ENCODE measurements at regions not wholly inside any gene's neighbourhood (a gene's known extent, or its start where the extent isn't known, plus 50 kb on each side); places are given as distances from the start of the nearest gene placed in this dataset.

- ChIA-PET CTCF (ENCODE audit: low intra/inter-chr PET ratio, low total read pairs) (no interaction called here), POLR2A (no interaction called here)
- Histone ChIP-seq H3K4me2 (ENCODE audit: low read depth, low read length) (no peak overlapping the region), H3K4me3 (replicated peaks in 1 of 3; ENCODE audit: insufficient read depth in 1 of 3, low read depth in 2 of 3, low read length in 3 of 3) (no peak overlapping the region), H3K79me2 (ENCODE audit: insufficient read depth, low read length) (no peaks in the 10 kb centered on the region), H2AFZ (ENCODE audit: low read length) (no peak overlapping the region), H3K27ac (ENCODE audit: extremely low read length, insufficient read depth, low read length) (no peak overlapping the region), H3K9ac (ENCODE audit: insufficient read depth, low read depth, low read length) (no peak overlapping the region), H3K4me1 (ENCODE audit: insufficient read depth, low read length) (no peaks in the 10 kb centered on the region), H3K9me3 (ENCODE audit: low read length) (no peaks in the 10 kb centered on the region), H4K20me1 (ENCODE audit: insufficient read depth, low read length) (no peaks in the 10 kb centered on the region), H3K36me3 (replicated peaks in 1 of 2; ENCODE audit: control insufficient read depth in 1 of 2, insufficient read depth in 2 of 2, low read length in 2 of 2) (no peaks in the 10 kb centered on the region), H3K27me3 (ENCODE audit: control insufficient read depth in 1 of 2, insufficient read depth in 2 of 2, low read length in 2 of 2) (no peaks in the 10 kb centered on the region; a peak in 1 of 5 replicates)
- BruUV-seq (replicated peaks), result no TSS peak
- FAIRE-seq (no peak), DNase-seq (ENCODE audit: low spot score) (no peak), ATAC-seq (no peak)
- TF ChIP-seq CEBPB (IDR thresholded peaks at IDR 0.05; ENCODE audit: borderline replicate concordance, low read depth, low read length) (peak; percentile 82; the same call in 1 of the 2 replicates), NAIF1 (CRISPR knock-in tag; IDR thresholded peaks at IDR 0.05; ENCODE audit: borderline replicate concordance) (no peak), SOX6 (IDR thresholded peaks at IDR 0.05) (no peak), SOX6 (CRISPR knock-in tag; IDR thresholded peaks at IDR 0.05) (no peak)
- intact Hi-C loops (cut with micrococcal nuclease; ENCODE audit: unreplicated experiment), result no loop called here
- in situ Hi-C loops (cut with HindIII; ENCODE audit: extremely low pct_ligation_motif_present, low pct_unique_long_range_greater_than_20kb), result no loop called here
- 73% methylated on average over 2 of the region's 2 CpGs for WGBS (ENCODE audit: low lambda C conversion rate)
Measured at GRCh38 chr2:226234187-226234586, 565.4 kb downstream of the IRS1 start.

- ChIA-PET POLR2A (no interaction called here), CTCF (ENCODE audit: low intra/inter-chr PET ratio, low total read pairs) (no interaction called here)
- no peaks in the 10 kb centered on the region for H3K36me3 ChIP-seq (replicated peaks in 1 of 2; ENCODE audit: control insufficient read depth in 1 of 2, insufficient read depth in 2 of 2, low read length in 2 of 2)
- H3K79me2 ChIP-seq (ENCODE audit: insufficient read depth, low read length), result no peaks in the 10 kb centered on the region
- no peak overlapping the region for H2AFZ ChIP-seq (ENCODE audit: low read length)
- no peak overlapping the region for H3K4me3 ChIP-seq (replicated peaks in 1 of 3; ENCODE audit: insufficient read depth in 1 of 3, low read depth in 2 of 3, low read length in 3 of 3)
- no peak overlapping the region for H3K27ac ChIP-seq (ENCODE audit: extremely low read length, insufficient read depth, low read length)
- DNase-seq (ENCODE audit: low spot score), result no peak
- no peak for FAIRE-seq
- intact Hi-C loops (cut with micrococcal nuclease; ENCODE audit: unreplicated experiment), result no loop called here
- H3K4me1 ChIP-seq (ENCODE audit: insufficient read depth, low read length), result no peaks in the 10 kb centered on the region
- no peak overlapping the region for H3K9ac ChIP-seq (ENCODE audit: insufficient read depth, low read depth, low read length)
- H3K4me2 ChIP-seq (ENCODE audit: low read depth, low read length), result no peak overlapping the region
- ATAC-seq, result no peak
- no peaks in the 10 kb centered on the region for H3K9me3 ChIP-seq (ENCODE audit: low read length)
- BruUV-seq (replicated peaks), result no TSS peak
- H3K27me3 ChIP-seq (ENCODE audit: control insufficient read depth in 1 of 2, insufficient read depth in 2 of 2, low read length in 2 of 2), result no peaks in the 10 kb centered on the region
- H4K20me1 ChIP-seq (ENCODE audit: insufficient read depth, low read length), result no peaks in the 10 kb centered on the region
- in situ Hi-C loops (cut with HindIII; ENCODE audit: extremely low pct_ligation_motif_present, low pct_unique_long_range_greater_than_20kb), result no loop called here
- TF ChIP-seq TBX3 (IDR thresholded peaks at IDR 0.05; ENCODE audit: borderline replicate concordance), result no peak
- no peak for TF ChIP-seq TFDP1 (CRISPR knock-in tag; IDR thresholded peaks at IDR 0.05; ENCODE audit: borderline replicate concordance)
- TF ChIP-seq RNF219 (CRISPR knock-in tag; IDR thresholded peaks at IDR 0.05), result no peak
- no peak for TF ChIP-seq CBX5 (CRISPR knock-in tag; IDR thresholded peaks at IDR 0.05; ENCODE audit: borderline replicate concordance)
- TF ChIP-seq ZNF205 (CRISPR knock-in tag; IDR thresholded peaks at IDR 0.05), result no peak
- TF ChIP-seq ZNF136 (CRISPR knock-in tag; IDR thresholded peaks at IDR 0.05; ENCODE audit: low read depth), result no peak
- no peak for TF ChIP-seq TIGD3 (CRISPR knock-in tag; IDR thresholded peaks at IDR 0.05; ENCODE audit: borderline replicate concordance)
- TF ChIP-seq ZNF468 (CRISPR knock-in tag; IDR thresholded peaks at IDR 0.05), result no peak
- no peak for TF ChIP-seq ZNF883 (CRISPR knock-in tag; IDR thresholded peaks at IDR 0.05; ENCODE audit: not compliant biosample characterization)
- no peak for TF ChIP-seq ZNF747 (CRISPR knock-in tag; IDR thresholded peaks at IDR 0.05; ENCODE audit: borderline replicate concordance)
Measured at GRCh38 chr2:226233388-226233787, 566.2 kb downstream of the IRS1 start.
